Cardiac muscle cell (in vitro differentiated cells and primary cell): ENCODE measurements at regions not wholly inside any gene's neighbourhood (a gene's known extent, or its start where the extent isn't known, plus 50 kb on each side); places are given as distances from the start of the nearest gene placed in this dataset.

Experiments
- DNase-seq, 2 donors: peaks; one replicate each; pipeline versions ENCODE4 v3.0.0 to v3.0.0-alpha.2; 2010 to 2017; ENCODE audit warnings: low read depth in 1 of 2, low spot score in 1 of 2
- H3K27ac ChIP-seq: fragments of 200-600 bp; sonication (generic); 2 replicates; pipeline ENCODE4 v1.5.1; 2016
- H3K27me3 ChIP-seq: fragments of 200-600 bp; sonication (generic); 2 replicates; pipeline ENCODE4 v1.6.0; 2016; ENCODE audit warnings: control low read depth
- H3K36me3 ChIP-seq: fragments of 200-600 bp; sonication (generic); 2 replicates; pipeline ENCODE4 v1.5.1; 2016; ENCODE audit warnings: control low read depth
- H3K4me1 ChIP-seq: fragments of 200-600 bp; sonication (generic); 2 replicates; pipeline ENCODE4 v1.8.1; 2017; ENCODE audit warnings: low read depth, mild to moderate bottlenecking, mixed run types
- H3K4me3 ChIP-seq: fragments of 200-600 bp; sonication (generic); 2 replicates; pipeline ENCODE4 v1.5.1; 2016; ENCODE audit warnings: mild to moderate bottlenecking
- H3K9me3 ChIP-seq: fragments of 200-600 bp; sonication (generic); 2 replicates; pipeline ENCODE4 v1.5.1; 2017; ENCODE audit warnings: low read depth, mild to moderate bottlenecking, control low read depth
- TF ChIP-seq, protein P1 (sequence below): IDR thresholded peaks from 2 replicates; pipeline ENCODE4 v1.5.1; 2012; ENCODE audit warnings: low read depth, mild to moderate bottlenecking, low read length

DNA sequence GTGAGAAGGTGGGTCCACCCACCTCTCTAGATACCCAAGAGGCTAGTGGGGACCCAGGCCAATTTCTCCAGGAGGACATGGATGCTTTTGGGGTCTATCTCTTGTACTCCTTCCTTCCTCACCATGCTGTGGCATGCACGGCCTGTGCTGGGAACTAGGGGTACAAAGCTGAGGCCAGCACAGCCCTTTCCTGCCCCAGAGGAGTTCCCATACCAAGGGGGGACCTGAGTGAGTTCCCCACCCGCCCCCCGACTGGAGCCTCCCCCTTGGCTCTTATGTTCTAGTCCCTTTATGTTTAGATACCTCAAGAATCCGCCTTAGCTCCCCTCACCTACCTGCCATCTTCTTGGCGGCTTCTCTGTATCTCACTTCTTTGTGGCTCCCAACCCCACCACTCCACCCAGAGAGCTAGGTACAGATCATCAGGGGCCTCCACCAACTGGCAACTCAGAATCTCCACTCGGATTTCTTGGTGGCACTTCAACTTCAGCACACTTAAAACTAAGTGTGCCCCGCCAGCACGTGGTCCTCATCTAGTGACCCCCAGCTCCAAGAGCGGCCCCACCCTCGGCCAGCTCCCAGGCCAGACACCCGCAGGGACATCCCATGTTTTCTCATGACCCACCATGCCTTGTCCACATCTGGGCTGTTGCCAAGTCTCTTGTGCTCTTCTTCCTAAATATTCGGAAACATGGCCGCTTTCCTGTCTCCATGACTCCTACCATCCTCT is 115.2 kb upstream of the RTL1 start:
- DNase-seq, result no peak
- H3K4me1 ChIP-seq, result no peaks in the 10 kb centered on the region
- H3K27me3 ChIP-seq, result no peaks in the 10 kb centered on the region
- H3K4me3 ChIP-seq, result no peak overlapping the region
- no peaks in the 10 kb centered on the region for H3K36me3 ChIP-seq
- no peak overlapping the region for H3K27ac ChIP-seq
- H3K9me3 ChIP-seq, result no peaks in the 10 kb centered on the region
- TF ChIP-seq, protein P1, sequence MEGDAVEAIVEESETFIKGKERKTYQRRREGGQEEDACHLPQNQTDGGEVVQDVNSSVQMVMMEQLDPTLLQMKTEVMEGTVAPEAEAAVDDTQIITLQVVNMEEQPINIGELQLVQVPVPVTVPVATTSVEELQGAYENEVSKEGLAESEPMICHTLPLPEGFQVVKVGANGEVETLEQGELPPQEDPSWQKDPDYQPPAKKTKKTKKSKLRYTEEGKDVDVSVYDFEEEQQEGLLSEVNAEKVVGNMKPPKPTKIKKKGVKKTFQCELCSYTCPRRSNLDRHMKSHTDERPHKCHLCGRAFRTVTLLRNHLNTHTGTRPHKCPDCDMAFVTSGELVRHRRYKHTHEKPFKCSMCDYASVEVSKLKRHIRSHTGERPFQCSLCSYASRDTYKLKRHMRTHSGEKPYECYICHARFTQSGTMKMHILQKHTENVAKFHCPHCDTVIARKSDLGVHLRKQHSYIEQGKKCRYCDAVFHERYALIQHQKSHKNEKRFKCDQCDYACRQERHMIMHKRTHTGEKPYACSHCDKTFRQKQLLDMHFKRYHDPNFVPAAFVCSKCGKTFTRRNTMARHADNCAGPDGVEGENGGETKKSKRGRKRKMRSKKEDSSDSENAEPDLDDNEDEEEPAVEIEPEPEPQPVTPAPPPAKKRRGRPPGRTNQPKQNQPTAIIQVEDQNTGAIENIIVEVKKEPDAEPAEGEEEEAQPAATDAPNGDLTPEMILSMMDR, result no peak

- Histone ChIP-seq H3K36me3 (no peaks in the 10 kb centered on the region), H3K27ac (no peak overlapping the region), H3K9me3 (no peaks in the 10 kb centered on the region), H3K4me1 (no peaks in the 10 kb centered on the region), H3K4me3 (no peak overlapping the region), H3K27me3 (no peaks in the 10 kb centered on the region)
- TF ChIP-seq, protein P1, result no peak
- DNase-seq, result no peak
Observed at GRCh38 chr14:101019541-101019940, 116.0 kb upstream of the RTL1 start.

DNA sequence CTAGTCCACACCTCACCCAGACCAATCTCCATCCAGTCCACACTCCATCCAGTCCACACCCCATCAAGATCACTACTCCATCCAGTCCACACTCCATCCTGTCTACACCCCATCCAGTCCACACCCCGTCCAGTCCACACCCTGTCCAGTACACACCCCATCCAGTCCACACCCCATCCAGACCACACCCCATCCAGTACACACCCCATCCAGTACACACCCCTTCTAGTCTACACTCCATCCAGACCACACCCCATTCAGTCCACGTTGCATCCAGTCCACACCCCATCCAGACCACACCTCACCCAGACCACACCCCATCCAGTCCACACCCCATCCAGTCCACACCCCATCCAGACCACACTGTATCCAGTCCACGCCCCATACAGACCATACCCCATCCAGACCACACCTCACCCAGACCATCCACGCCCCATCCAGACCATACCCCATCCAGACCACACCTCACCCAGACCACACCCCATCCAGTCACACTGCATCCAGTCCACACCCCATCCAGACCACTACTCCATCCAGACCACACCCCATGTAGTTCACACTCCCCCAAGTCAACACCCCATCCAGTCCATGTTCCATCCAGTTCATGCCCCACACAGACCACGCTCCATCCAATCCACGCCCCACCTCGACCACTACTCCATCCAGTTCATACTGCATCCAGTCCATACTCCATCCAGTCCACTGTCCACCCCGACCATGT is 116.6 kb upstream of the RTL1 start:
- no peak overlapping the region for H3K27ac ChIP-seq
- no peaks in the 10 kb centered on the region for H3K27me3 ChIP-seq
- no peak for DNase-seq
- no peak overlapping the region for H3K4me3 ChIP-seq
- H3K9me3 ChIP-seq, result no peaks in the 10 kb centered on the region
- H3K36me3 ChIP-seq, result no peaks in the 10 kb centered on the region
- TF ChIP-seq, protein P1, result no peak
- no peaks in the 10 kb centered on the region for H3K4me1 ChIP-seq

DNA sequence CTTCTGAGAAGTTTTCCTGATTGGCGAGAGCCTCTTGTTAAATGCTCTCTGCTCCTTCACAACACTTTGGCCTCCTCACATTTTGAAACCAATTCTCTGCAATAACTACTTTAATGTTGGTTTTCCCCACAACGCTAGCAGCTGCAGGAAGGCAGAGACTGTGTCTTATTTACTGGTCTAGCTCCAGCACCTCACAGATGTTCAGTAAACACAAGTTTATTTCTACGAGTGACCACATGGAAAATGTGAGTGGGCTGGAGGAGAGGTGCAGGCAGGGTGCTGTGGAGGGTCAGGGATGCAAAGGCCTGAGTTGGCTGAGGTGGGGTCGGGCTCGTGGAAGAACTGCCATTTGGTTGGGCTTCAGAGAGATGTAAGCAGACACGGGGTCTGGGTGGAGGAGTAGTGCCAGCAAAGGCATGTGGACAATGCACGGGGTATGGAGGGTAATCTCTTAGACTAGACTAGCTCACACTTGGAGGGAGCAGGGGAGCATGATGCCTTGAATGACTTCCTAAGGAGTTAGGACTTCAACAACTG is 117.4 kb upstream of the RTL1 start:
- Histone ChIP-seq H3K36me3 (no peaks in the 10 kb centered on the region), H3K4me1 (no peaks in the 10 kb centered on the region), H3K9me3 (no peaks in the 10 kb centered on the region), H3K27ac (no peak overlapping the region), H3K27me3 (no peaks in the 10 kb centered on the region), H3K4me3 (no peak overlapping the region)
- TF ChIP-seq, protein P1, result no peak
- DNase-seq, result no peak

- H3K36me3 ChIP-seq, result no peaks in the 10 kb centered on the region
Observed at GRCh38 chr14:101022121-101022520, 118.6 kb upstream of the RTL1 start.

More at GRCh38 chr14:101022121-101022520, 118.6 kb upstream of the RTL1 start:
- no peak overlapping the region for H3K4me3 ChIP-seq
- no peaks in the 10 kb centered on the region for H3K9me3 ChIP-seq
- DNase-seq, result peak in 1 of 2 donors; percentile 4
- no peak overlapping the region for H3K27ac ChIP-seq
- TF ChIP-seq, protein P1, result no peak
- H3K4me1 ChIP-seq, result no peaks in the 10 kb centered on the region
- no peaks in the 10 kb centered on the region for H3K27me3 ChIP-seq
